NCI-H1436 treated with DMSO at 0.1 percent for 48 hours (cell line): ENCODE measurements at regions not wholly inside any gene's neighbourhood (a gene's known extent, or its start where the extent isn't known, plus 50 kb on each side); places are given as distances from the start of the nearest gene placed in this dataset.

Experiments
- DNase-seq: peaks from one replicate; lab custom pipeline; 2025; lab: John Stamatoyannopoulos, UW

DNA sequence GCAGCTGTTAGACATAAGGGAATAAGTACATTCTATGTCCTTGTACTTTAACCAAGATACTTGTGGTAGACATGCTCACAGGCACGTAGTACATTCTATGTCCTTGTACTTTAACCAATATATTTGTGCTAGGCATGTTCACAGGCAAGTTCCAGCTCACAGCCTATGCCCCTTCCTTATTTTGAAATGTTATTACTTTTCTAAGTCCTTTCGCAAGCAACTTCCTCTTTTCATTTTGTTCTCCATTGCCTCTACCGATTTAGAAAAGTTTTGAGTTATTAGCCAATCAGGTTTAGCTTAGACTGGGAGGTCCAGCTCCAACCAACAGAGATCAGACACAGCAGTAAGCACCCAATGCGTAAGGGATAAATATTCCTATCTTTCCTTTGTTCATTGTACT, 60.1 kb upstream of the NUDT7 start:
- no peak for DNase-seq

DNA sequence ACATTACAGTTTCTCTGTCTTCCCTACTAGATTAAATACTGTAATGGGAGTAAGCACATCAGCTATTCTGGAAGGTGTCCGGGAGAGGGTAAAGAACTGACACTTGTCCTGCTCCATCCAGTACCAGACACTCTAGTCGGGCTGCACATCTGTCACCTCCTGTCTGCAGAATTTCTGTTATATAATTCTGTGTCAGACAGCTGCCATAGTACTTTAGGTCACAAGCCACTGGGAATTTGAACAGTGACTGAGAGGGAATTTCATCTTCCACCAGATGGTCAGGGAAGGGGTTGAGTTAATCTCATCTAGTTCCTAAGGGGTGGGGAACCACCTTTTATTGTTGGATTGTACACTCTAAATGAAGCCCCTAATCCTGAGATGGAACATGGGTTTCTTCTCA, 58.6 kb upstream of the NUDT7 start:
- no peak for DNase-seq

- DNase-seq: no peak
Measured at GRCh38 chr16:77666771-77667170, 55.5 kb upstream of the NUDT7 start.

GRCh38 chr16:77668201-77668600, 54.1 kb upstream of the NUDT7 start:
- DNase-seq: no peak

DNA sequence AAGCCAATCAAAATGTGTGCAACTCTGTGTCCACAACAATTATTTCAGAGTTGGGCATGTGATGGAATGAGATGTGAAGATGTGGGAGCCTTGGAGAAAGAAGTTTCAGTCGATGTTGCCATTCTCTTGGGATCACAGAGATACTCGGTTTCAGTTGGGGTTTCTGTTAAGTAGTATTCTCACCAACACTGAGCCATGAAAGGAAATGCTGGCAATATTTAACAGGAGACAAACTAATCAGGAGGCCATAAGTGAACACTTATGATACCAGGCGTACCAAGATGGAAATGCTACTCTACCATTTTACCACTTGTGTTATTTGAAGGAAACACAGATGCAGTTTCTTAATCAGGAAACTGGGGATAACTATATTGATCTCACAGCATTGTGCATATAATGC, 53.3 kb upstream of the NUDT7 start:
- DNase-seq: no peak
